ENCODE measurements at regions not wholly inside any gene's neighbourhood (a gene's known extent, or its start where the extent isn't known, plus 50 kb on each side); places are given as distances from the start of the nearest gene placed in this dataset.

- Histone ChIP-seq H3K9ac (ENCODE audit: low read length) (no peak overlapping the region), H3K4ac (ENCODE audit: low read depth in 1 of 2, low read length in 2 of 2) (no peak overlapping the region), H2BK5ac (ENCODE audit: low read depth, low read length, poor library complexity, severe bottlenecking) (no peak overlapping the region), H3K9me3 (ENCODE audit: control insufficient read depth, low read length) (no peaks in the 10 kb centered on the region), H3K23ac (ENCODE audit: low read length in 2 of 2) (no peak overlapping the region), H3K14ac (ENCODE audit: low read length in 2 of 2) (no peak overlapping the region), H2BK15ac (ENCODE audit: low read depth, poor library complexity, severe bottlenecking) (no peak overlapping the region), H3K4me2 (ENCODE audit: low read length, poor library complexity, severe bottlenecking) (no peak overlapping the region), H4K91ac (ENCODE audit: low read length) (no peak overlapping the region), H2AFZ (ENCODE audit: low read depth, low read length) (no peak overlapping the region), H3K27me3 (ENCODE audit: control insufficient read depth in 1 of 2, insufficient read depth in 1 of 2, low read length in 2 of 2) (peaks cover 0 to 14% of the 10 kb centered on the region in 2 experiments), H3K4me1 (ENCODE audit: control insufficient read depth, insufficient read depth, low read depth, low read length) (peaks cover 7% of the 10 kb centered on the region), H3K4me3 (ENCODE audit: insufficient read depth in 1 of 2, low read depth in 1 of 2, low read length in 2 of 2) (no peak overlapping the region), H3K18ac (ENCODE audit: low read depth in 1 of 2, low read length in 2 of 2) (no peak overlapping the region), H2BK120ac (ENCODE audit: low read depth, low read length) (no peak overlapping the region), H2BK12ac (ENCODE audit: low read length in 2 of 2) (no peak overlapping the region), H3K27ac (ENCODE audit: low read length, poor library complexity, severe bottlenecking) (no peak overlapping the region), H3K36me3 (ENCODE audit: control insufficient read depth in 1 of 2, insufficient read depth in 2 of 2, low read depth in 1 of 2, low read length in 2 of 2) (no peaks in the 10 kb centered on the region), H3K79me1 (replicated peaks; ENCODE audit: low read length, poor library complexity, severe bottlenecking) (no peaks in the 10 kb centered on the region), H2AK5ac (ENCODE audit: low read length, severe bottlenecking) (no peak overlapping the region), H4K8ac (ENCODE audit: low read length) (no peak overlapping the region)
- no peak for DNase-seq
Observed at GRCh38 chr4:108395786-108396185, 224.6 kb upstream of the RPL34 start.

GRCh38 chr4:108393890-108394472 is 225.2 kb upstream of the LEF1 start:
- Histone ChIP-seq H2BK12ac (ENCODE audit: low read length in 2 of 2) (no peak overlapping the region), H2BK15ac (ENCODE audit: low read depth, poor library complexity, severe bottlenecking) (no peak overlapping the region), H3K27me3 (ENCODE audit: control insufficient read depth in 1 of 2, insufficient read depth in 1 of 2, low read length in 2 of 2) (peaks cover 0 to 12% of the 10 kb centered on the region in 2 experiments), H3K4ac (ENCODE audit: low read depth in 1 of 2, low read length in 2 of 2) (no peak overlapping the region), H3K9ac (ENCODE audit: low read length) (no peak overlapping the region), H4K91ac (ENCODE audit: low read length) (no peak overlapping the region), H3K4me2 (ENCODE audit: low read length, poor library complexity, severe bottlenecking) (no peak overlapping the region), H3K14ac (ENCODE audit: low read length in 2 of 2) (no peak overlapping the region), H2BK5ac (ENCODE audit: low read depth, low read length, poor library complexity, severe bottlenecking) (no peak overlapping the region), H2BK120ac (ENCODE audit: low read depth, low read length) (no peak overlapping the region), H3K9me3 (ENCODE audit: control insufficient read depth, low read length) (no peaks in the 10 kb centered on the region), H2AFZ (ENCODE audit: low read depth, low read length) (no peak overlapping the region), H3K4me3 (ENCODE audit: insufficient read depth in 1 of 2, low read depth in 1 of 2, low read length in 2 of 2) (no peak overlapping the region), H2AK5ac (ENCODE audit: low read length, severe bottlenecking) (no peak overlapping the region), H3K36me3 (ENCODE audit: control insufficient read depth in 1 of 2, insufficient read depth in 2 of 2, low read depth in 1 of 2, low read length in 2 of 2) (no peaks in the 10 kb centered on the region), H3K27ac (ENCODE audit: low read length, poor library complexity, severe bottlenecking) (no peak overlapping the region), H3K23ac (ENCODE audit: low read length in 2 of 2) (no peak overlapping the region), H4K8ac (ENCODE audit: low read length) (no peak overlapping the region), H3K79me1 (replicated peaks; ENCODE audit: low read length, poor library complexity, severe bottlenecking) (no peaks in the 10 kb centered on the region), H3K18ac (ENCODE audit: low read depth in 1 of 2, low read length in 2 of 2) (no peak overlapping the region), H3K4me1 (ENCODE audit: control insufficient read depth, insufficient read depth, low read depth, low read length) (peaks cover 5% of the 10 kb centered on the region)
- WGBS: 89% methylated on average over 1 of the region's 1 CpG
- DNase-seq: no peak

- no peak overlapping the region for H3K14ac ChIP-seq (ENCODE audit: low read length in 2 of 2)
- no peak overlapping the region for H3K4me2 ChIP-seq (ENCODE audit: low read length, poor library complexity, severe bottlenecking)
- H2BK120ac ChIP-seq (ENCODE audit: low read depth, low read length): no peak overlapping the region
- H3K23ac ChIP-seq (ENCODE audit: low read length in 2 of 2): no peak overlapping the region
- no peak overlapping the region for H2BK12ac ChIP-seq (ENCODE audit: low read length in 2 of 2)
- H4K91ac ChIP-seq (ENCODE audit: low read length): no peak overlapping the region
- H3K9ac ChIP-seq (ENCODE audit: low read length): no peak overlapping the region
- no peak overlapping the region for H3K18ac ChIP-seq (ENCODE audit: low read depth in 1 of 2, low read length in 2 of 2)
- H3K27me3 ChIP-seq (ENCODE audit: control insufficient read depth in 1 of 2, insufficient read depth in 1 of 2, low read length in 2 of 2): peaks cover 0 to 12% of the 10 kb centered on the region in 2 experiments
- no peak overlapping the region for H2AK5ac ChIP-seq (ENCODE audit: low read length, severe bottlenecking)
- no peak overlapping the region for H4K8ac ChIP-seq (ENCODE audit: low read length)
- DNase-seq: no peak
- no peak overlapping the region for H3K4ac ChIP-seq (ENCODE audit: low read depth in 1 of 2, low read length in 2 of 2)
- H2BK15ac ChIP-seq (ENCODE audit: low read depth, poor library complexity, severe bottlenecking): no peak overlapping the region
- no peak overlapping the region for H3K4me3 ChIP-seq (ENCODE audit: insufficient read depth in 1 of 2, low read depth in 1 of 2, low read length in 2 of 2)
- no peak overlapping the region for H2AFZ ChIP-seq (ENCODE audit: low read depth, low read length)
- H3K36me3 ChIP-seq (ENCODE audit: control insufficient read depth in 1 of 2, insufficient read depth in 2 of 2, low read depth in 1 of 2, low read length in 2 of 2): no peaks in the 10 kb centered on the region
- no peak overlapping the region for H3K27ac ChIP-seq (ENCODE audit: low read length, poor library complexity, severe bottlenecking)
- H2BK5ac ChIP-seq (ENCODE audit: low read depth, low read length, poor library complexity, severe bottlenecking): no peak overlapping the region
- 96% methylated on average over 2 of the region's 3 CpGs for WGBS
- H3K79me1 ChIP-seq (replicated peaks; ENCODE audit: low read length, poor library complexity, severe bottlenecking): no peaks in the 10 kb centered on the region
- no peaks in the 10 kb centered on the region for H3K9me3 ChIP-seq (ENCODE audit: control insufficient read depth, low read length)
- no peaks in the 10 kb centered on the region for H3K4me1 ChIP-seq (ENCODE audit: control insufficient read depth, insufficient read depth, low read depth, low read length)
Observed at GRCh38 chr4:108391701-108392455, 223.1 kb upstream of the LEF1 start.

DNA sequence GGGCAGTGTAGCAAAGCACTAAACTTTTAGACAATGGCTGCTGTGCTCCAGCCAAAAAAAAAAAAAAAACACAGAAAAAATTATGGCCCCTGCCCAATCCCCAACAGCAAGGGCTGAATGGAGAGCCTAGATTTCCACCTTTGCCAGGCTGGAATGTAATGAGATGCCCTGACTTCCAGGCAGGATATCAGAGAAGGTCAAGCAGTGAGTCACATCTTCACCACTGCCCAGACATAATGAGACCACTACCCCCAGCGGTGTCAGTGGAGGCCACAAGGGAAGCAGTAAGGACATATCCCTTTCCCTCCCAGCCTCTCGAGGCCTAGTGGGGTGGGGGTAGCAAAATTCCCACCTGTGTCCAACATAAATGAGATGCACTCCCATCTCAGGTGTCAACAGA is 216.3 kb upstream of the LEF1 start:
- H3K27ac ChIP-seq (ENCODE audit: low read length, poor library complexity, severe bottlenecking): no peak overlapping the region
- peaks cover 0 to 8% of the 10 kb centered on the region in 2 experiments for H3K27me3 ChIP-seq (ENCODE audit: control insufficient read depth in 1 of 2, insufficient read depth in 1 of 2, low read length in 2 of 2)
- no peak for DNase-seq
- H4K91ac ChIP-seq (ENCODE audit: low read length): no peak overlapping the region
- H2BK5ac ChIP-seq (ENCODE audit: low read depth, low read length, poor library complexity, severe bottlenecking): no peak overlapping the region
- no peak overlapping the region for H3K4me2 ChIP-seq (ENCODE audit: low read length, poor library complexity, severe bottlenecking)
- no peak overlapping the region for H3K4me3 ChIP-seq (ENCODE audit: insufficient read depth in 1 of 2, low read depth in 1 of 2, low read length in 2 of 2)
- H3K4ac ChIP-seq (ENCODE audit: low read depth in 1 of 2, low read length in 2 of 2): no peak overlapping the region
- 82% methylated on average over 2 of the region's 2 CpGs for WGBS
- H3K14ac ChIP-seq (ENCODE audit: low read length in 2 of 2): no peak overlapping the region
- no peak overlapping the region for H2BK15ac ChIP-seq (ENCODE audit: low read depth, poor library complexity, severe bottlenecking)
- H2BK12ac ChIP-seq (ENCODE audit: low read length in 2 of 2): no peak overlapping the region
- peak overlapping the region; percentile 14 for H2AFZ ChIP-seq (ENCODE audit: low read depth, low read length)
- no peak overlapping the region for H3K23ac ChIP-seq (ENCODE audit: low read length in 2 of 2)
- H3K18ac ChIP-seq (ENCODE audit: low read depth in 1 of 2, low read length in 2 of 2): no peak overlapping the region
- no peak overlapping the region for H2AK5ac ChIP-seq (ENCODE audit: low read length, severe bottlenecking)
- H3K4me1 ChIP-seq (ENCODE audit: control insufficient read depth, insufficient read depth, low read depth, low read length): peaks cover 4% of the 10 kb centered on the region
- H3K36me3 ChIP-seq (ENCODE audit: control insufficient read depth in 1 of 2, insufficient read depth in 2 of 2, low read depth in 1 of 2, low read length in 2 of 2): no peaks in the 10 kb centered on the region
- H3K9ac ChIP-seq (ENCODE audit: low read length): no peak overlapping the region
- no peak overlapping the region for H4K8ac ChIP-seq (ENCODE audit: low read length)
- no peaks in the 10 kb centered on the region for H3K9me3 ChIP-seq (ENCODE audit: control insufficient read depth, low read length)
- H2BK120ac ChIP-seq (ENCODE audit: low read depth, low read length): no peak overlapping the region
- H3K79me1 ChIP-seq (replicated peaks; ENCODE audit: low read length, poor library complexity, severe bottlenecking): no peaks in the 10 kb centered on the region
